H1 (cell line): ENCODE measurements at regions not wholly inside any gene's neighbourhood (a gene's known extent, or its start where the extent isn't known, plus 50 kb on each side); places are given as distances from the start of the nearest gene placed in this dataset.

Experiments
- ASH2L ChIP-seq: fragments of 200-600, 300-600 bp; sonication (generic); IDR thresholded peaks from one replicate; pipeline ENCODE4 v1.7.1; 2017; ENCODE audit warnings: low read length
- BCL11A ChIP-seq, 2 experiments: IDR thresholded peaks; one replicate each; pipeline ENCODE4 v1.6.1; 2011; ENCODE audit warnings: low read depth in 2 of 2, low read length in 2 of 2, mild to moderate bottlenecking in 2 of 2
- CHD2 ChIP-seq: IDR thresholded peaks from 2 replicates; pipeline ENCODE4 v1.6.1; 2012; ENCODE audit warnings: low read length, improper control_type of control experiment
- CTCF ChIP-seq, 3 experiments: IDR thresholded peaks; 1 replicate in 2 of 3; 2 replicates in 1 of 3; pipeline versions ENCODE4 v1.5.1 to v1.6.1; 2011; ENCODE audit warnings: low read length in 3 of 3, mild to moderate bottlenecking in 3 of 3, inconsistent platforms in 2 of 3, low read depth in 1 of 3, moderate library complexity in 1 of 3; ENCODE audit not compliant: insufficient read depth in 1 of 3; ENCODE audit errors: control extremely low read depth in 1 of 3
- RBBP5 ChIP-seq: IDR thresholded peaks from 2 replicates; pipeline ENCODE4 v1.7.1; 2012; ENCODE audit warnings: low read depth, mild to moderate bottlenecking, inconsistent platforms, low read length, moderate library complexity, borderline replicate concordance
- RFX5 ChIP-seq: IDR thresholded peaks from 2 replicates; pipeline ENCODE4 v1.6.1; 2011; ENCODE audit warnings: low read depth, low read length, improper control_type of control experiment, borderline replicate concordance
- ZNF274 ChIP-seq: IDR thresholded peaks from 2 replicates; pipeline ENCODE4 v1.7.0; 2012; ENCODE audit warnings: low read length, borderline replicate concordance; ENCODE audit errors: extremely low read depth

- TF ChIP-seq BCL11A (IDR thresholded peaks at IDR 0.05; ENCODE audit: low read depth in 2 of 2, low read length in 2 of 2) = no peak
- TF ChIP-seq RBBP5 = no peak
- no peak for TF ChIP-seq RFX5
- no peak for TF ChIP-seq ZNF274
- no peak for TF ChIP-seq CTCF (IDR thresholded peaks at IDR 0.05; ENCODE audit: control extremely low read depth in 1 of 3, insufficient read depth in 1 of 3, low read depth in 1 of 3, low read length in 3 of 3)
- no peak for TF ChIP-seq ASH2L
- no peak for TF ChIP-seq CHD2
Observed at GRCh38 chr4:19348746-19349145, 903.0 kb upstream of the SLIT2 start.
